Endothelial cell of umbilical vein (primary cell): ENCODE measurements at regions not wholly inside any gene's neighbourhood (a gene's known extent, or its start where the extent isn't known, plus 50 kb on each side); places are given as distances from the start of the nearest gene placed in this dataset.

Experiments used
- BruUV-seq: library from RNA; stranded (reverse); fragments of 400-500 nt; replicated peaks from 2 replicates; lab custom pipeline; 2021; lab: Mats Ljungman, UMichigan
- CTCF ChIA-PET: fragments of 300-600, 350-600 bp; sonication (Branson Sonifier 250); formaldehyde crosslinking; loops from one replicate; lab custom pipeline; 2021; ENCODE audit warnings: antibody characterized with exemption, inconsistent platforms; lab: Charles Lee
- POLR2A ChIA-PET: fragments of 300-600, 350-600 bp; sonication (Branson Sonifier 250); formaldehyde crosslinking; loops from one replicate; lab custom pipeline; 2021; ENCODE audit warnings: antibody characterized with exemption, inconsistent platforms; lab: Charles Lee
- DNase-seq: peaks from one replicate; pipeline ENCODE4 v3.0.0-alpha.2; 2011; ENCODE audit warnings: low read depth, low spot score
- FAIRE-seq: peaks from 2 replicates; lab custom pipeline; 2011; peaks lifted over from hg19 to GRCh38; lab: Jason Lieb, UNC
- H2AFZ ChIP-seq: 2 replicates; pipeline ENCODE4 v1.6.0; 2012; ENCODE audit warnings: low read depth, low read length, control low read depth, inconsistent platforms
- H3K27ac ChIP-seq: 2 replicates; pipeline ENCODE4 v1.5.1; 2011; ENCODE audit warnings: low read depth, mild to moderate bottlenecking, control low read depth, low read length, moderate library complexity; ENCODE audit not compliant: insufficient read depth
- H3K27me3 ChIP-seq, 2 experiments: 2 replicates each; pipeline versions ENCODE4 v1.6.0 to v1.6.1; 2011; ENCODE audit warnings: low read length in 2 of 2, mixed read lengths in 1 of 2; ENCODE audit not compliant: control insufficient read depth in 2 of 2, insufficient read depth in 2 of 2
- H3K36me3 ChIP-seq, 2 experiments: 2 replicates in 1 of 2; 3 replicates in 1 of 2; pipeline ENCODE4 v1.5.1; 2011; ENCODE audit warnings: low read length in 2 of 2, mild to moderate bottlenecking in 1 of 2, moderate library complexity in 1 of 2; ENCODE audit not compliant: control insufficient read depth in 2 of 2, insufficient read depth in 2 of 2; ENCODE audit errors: extremely low read depth in 1 of 2
- H3K4me1 ChIP-seq: 3 replicates; pipeline ENCODE4 v1.5.1; 2011; ENCODE audit warnings: mild to moderate bottlenecking, low read length; ENCODE audit not compliant: control insufficient read depth, insufficient read depth; ENCODE audit errors: extremely low read depth
- H3K4me2 ChIP-seq: 2 replicates; pipeline ENCODE4 v1.6.1; 2011; ENCODE audit warnings: low read length, control low read depth, mixed read lengths; ENCODE audit not compliant: insufficient read depth
- H3K4me3 ChIP-seq, 3 experiments: fragments of 200-600 bp in 1 of 3; sonication (generic), shearing (Covaris generic) in 1 of 3; replicated peaks in 1 of 3; 2 replicates each; pipeline ENCODE4 v1.5.1; 2011 to 2016; ENCODE audit warnings: control low read depth in 3 of 3, low read length in 3 of 3, mild to moderate bottlenecking in 2 of 3, inconsistent platforms in 1 of 3, low read depth in 1 of 3, moderate library complexity in 1 of 3; ENCODE audit not compliant: insufficient read depth in 1 of 3
- H3K79me2 ChIP-seq: 2 replicates; pipeline ENCODE4 v1.6.0; 2012; ENCODE audit warnings: low read length, inconsistent platforms; ENCODE audit not compliant: control insufficient read depth, insufficient read depth
- H3K9ac ChIP-seq: replicated peaks from 2 replicates; pipeline ENCODE3; 2011; ENCODE audit warnings: low read length, control low read depth; ENCODE audit not compliant: insufficient read depth; ENCODE audit errors: extremely low read depth
- H3K9me1 ChIP-seq: replicated peaks from 3 replicates; pipeline ENCODE4 v1.6.0; 2011; ENCODE audit warnings: mild to moderate bottlenecking, low read length; ENCODE audit not compliant: control insufficient read depth, insufficient read depth; ENCODE audit errors: extremely low read depth
- H3K9me3 ChIP-seq: replicated peaks from 2 replicates; pipeline ENCODE4 v1.5.1; 2012; ENCODE audit warnings: low read length, inconsistent platforms; ENCODE audit not compliant: control insufficient read depth, insufficient read depth
- H4K20me1 ChIP-seq: replicated peaks from 2 replicates; pipeline ENCODE3; 2011; ENCODE audit warnings: mild to moderate bottlenecking, low read length; ENCODE audit not compliant: control insufficient read depth, insufficient read depth; ENCODE audit errors: extremely low read depth
- EZH2 ChIP-seq: IDR thresholded peaks from 2 replicates; pipeline ENCODE4 v1.6.1; 2012; ENCODE audit warnings: borderline replicate concordance, low read depth, mild to moderate bottlenecking, moderate library complexity, low read length, inconsistent platforms; ENCODE audit not compliant: severe bottlenecking
- FOS ChIP-seq: IDR thresholded peaks from 2 replicates; pipeline ENCODE4 v1.6.1; 2011; ENCODE audit warnings: mild to moderate bottlenecking, low read length, moderate library complexity, borderline replicate concordance; ENCODE audit not compliant: insufficient read depth
- GATA2 ChIP-seq: IDR thresholded peaks from 2 replicates; pipeline ENCODE4 v1.7.0; 2011; ENCODE audit warnings: low read depth, mild to moderate bottlenecking, moderate library complexity, mixed read lengths, low read length; ENCODE audit not compliant: insufficient read length, insufficient read depth
- JUN ChIP-seq: IDR thresholded peaks from 2 replicates; pipeline ENCODE4 v1.6.1; 2011; ENCODE audit warnings: borderline replicate concordance, low read depth; ENCODE audit not compliant: insufficient read length, insufficient read depth
- MAX ChIP-seq: IDR thresholded peaks from 2 replicates; pipeline ENCODE4 v1.6.1; 2011; ENCODE audit not compliant: insufficient read depth, insufficient read length
- MYC ChIP-seq: IDR thresholded peaks from one replicate; pipeline ENCODE4 v1.6.1; 2011; ENCODE audit warnings: mild to moderate bottlenecking, low read depth, low read length
- POLR2A ChIP-seq: IDR thresholded peaks from 2 replicates; pipeline ENCODE4 v1.6.1; 2012; ENCODE audit warnings: low read depth, mild to moderate bottlenecking, control low read depth, low read length
- POLR2AphosphoS5 ChIP-seq: IDR thresholded peaks from 2 replicates; pipeline ENCODE4 v1.6.1; 2012; ENCODE audit warnings: low read depth, mild to moderate bottlenecking, control low read depth, low read length, moderate library complexity; ENCODE audit not compliant: insufficient read depth
- dilution Hi-C: fragments of 300-500 bp; cut with MboI; formaldehyde crosslinking; loops from one replicate; pipeline ENCODE4 v1.15.0; 2019; ENCODE audit warnings: low sequenced_read_pairs; ENCODE audit not compliant: extremely low pct_ligation_motif_present
- intact Hi-C: fragments of 100-400 bp; cut with micrococcal nuclease; formaldehyde crosslinking; loops from one replicate; pipeline ENCODE4 v1.10.0; 2022
- TF ChIP-seq, protein P1 (sequence below), 2 donors: IDR thresholded peaks; 1 replicate in 1 of 2; 2 replicates in 1 of 2; pipeline ENCODE4 v1.5.1; 2011; ENCODE audit warnings: low read length in 2 of 2, mild to moderate bottlenecking in 2 of 2, moderate library complexity in 2 of 2, control low read depth in 1 of 2, inconsistent platforms in 1 of 2, low read depth in 1 of 2; ENCODE audit not compliant: insufficient read depth in 1 of 2; ENCODE audit errors: extremely low read depth in 1 of 2

DNA sequence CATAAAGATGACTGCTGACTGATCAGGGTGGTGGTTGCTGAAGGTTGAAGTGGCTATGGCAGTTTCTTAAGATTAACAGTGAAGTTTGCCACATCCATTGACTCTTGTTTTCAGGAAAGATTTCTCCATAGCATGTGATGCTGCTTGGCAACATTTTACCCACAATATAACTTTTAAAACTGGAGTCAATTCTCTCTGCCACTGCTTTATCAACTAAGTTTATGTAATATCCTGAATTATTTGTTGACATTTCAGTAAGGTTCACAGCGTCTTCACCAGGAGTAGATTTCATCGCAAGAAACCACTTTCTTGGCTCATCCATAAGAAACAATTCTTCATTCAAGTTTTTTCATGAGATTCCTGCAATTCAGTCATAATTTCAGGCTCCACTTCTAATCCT lies 166.5 kb upstream of the SPRY1 start:
- H3K4me3 ChIP-seq, result no peak overlapping the region
- H3K79me2 ChIP-seq, result no peaks in the 10 kb centered on the region
- no peaks in the 10 kb centered on the region for H3K27me3 ChIP-seq
- H3K9ac ChIP-seq, result no peak overlapping the region
- no peaks in the 10 kb centered on the region for H3K36me3 ChIP-seq
- H3K4me1 ChIP-seq, result peaks cover 6% of the 10 kb centered on the region
- no peak overlapping the region for H2AFZ ChIP-seq
- DNase-seq, result no peak
- no peaks in the 10 kb centered on the region for H3K9me3 ChIP-seq
- TF ChIP-seq GATA2, result no peak
- TF ChIP-seq MYC, result no peak
- no peak for TF ChIP-seq FOS
- TF ChIP-seq POLR2A, result no peak
- no peak for TF ChIP-seq JUN
- no peak for TF ChIP-seq EZH2
- no peak for TF ChIP-seq POLR2AphosphoS5
- TF ChIP-seq, protein P1, sequence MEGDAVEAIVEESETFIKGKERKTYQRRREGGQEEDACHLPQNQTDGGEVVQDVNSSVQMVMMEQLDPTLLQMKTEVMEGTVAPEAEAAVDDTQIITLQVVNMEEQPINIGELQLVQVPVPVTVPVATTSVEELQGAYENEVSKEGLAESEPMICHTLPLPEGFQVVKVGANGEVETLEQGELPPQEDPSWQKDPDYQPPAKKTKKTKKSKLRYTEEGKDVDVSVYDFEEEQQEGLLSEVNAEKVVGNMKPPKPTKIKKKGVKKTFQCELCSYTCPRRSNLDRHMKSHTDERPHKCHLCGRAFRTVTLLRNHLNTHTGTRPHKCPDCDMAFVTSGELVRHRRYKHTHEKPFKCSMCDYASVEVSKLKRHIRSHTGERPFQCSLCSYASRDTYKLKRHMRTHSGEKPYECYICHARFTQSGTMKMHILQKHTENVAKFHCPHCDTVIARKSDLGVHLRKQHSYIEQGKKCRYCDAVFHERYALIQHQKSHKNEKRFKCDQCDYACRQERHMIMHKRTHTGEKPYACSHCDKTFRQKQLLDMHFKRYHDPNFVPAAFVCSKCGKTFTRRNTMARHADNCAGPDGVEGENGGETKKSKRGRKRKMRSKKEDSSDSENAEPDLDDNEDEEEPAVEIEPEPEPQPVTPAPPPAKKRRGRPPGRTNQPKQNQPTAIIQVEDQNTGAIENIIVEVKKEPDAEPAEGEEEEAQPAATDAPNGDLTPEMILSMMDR (IDR thresholded peaks at IDR 0.05; ENCODE audit: extremely low read depth in 1 of 2, insufficient read depth in 1 of 2, low read depth in 1 of 2, low read length in 2 of 2), result no peak
- TF ChIP-seq MAX, result no peak
- dilution Hi-C loops, result no loop called here
- POLR2A ChIA-PET, result no interaction called here
- H3K27ac ChIP-seq, result no peak overlapping the region
- intact Hi-C loops, result no loop called here
- CTCF ChIA-PET, result no interaction called here
- no peaks in the 10 kb centered on the region for H4K20me1 ChIP-seq
- H3K4me2 ChIP-seq, result no peak overlapping the region
- H3K9me1 ChIP-seq, result no peaks in the 10 kb centered on the region
- no TSS peak for BruUV-seq
- FAIRE-seq, result no peak
